KG1 (cell line): ENCODE measurements at regions not wholly inside any gene's neighbourhood (a gene's known extent, or its start where the extent isn't known, plus 50 kb on each side); places are given as distances from the start of the nearest gene placed in this dataset.
A peak's percentile ranks its signal among the peaks of the same experiment; 100 is the strongest.
"Not testable (repeated sequence)": the region's sequence is repeated elsewhere in the genome, so short reads cannot be mapped to it uniquely, and the experiment has no call there.

Experiments
- DNase-seq: peaks from one replicate; lab custom pipeline; 2025; lab: John Stamatoyannopoulos, UW

DNA sequence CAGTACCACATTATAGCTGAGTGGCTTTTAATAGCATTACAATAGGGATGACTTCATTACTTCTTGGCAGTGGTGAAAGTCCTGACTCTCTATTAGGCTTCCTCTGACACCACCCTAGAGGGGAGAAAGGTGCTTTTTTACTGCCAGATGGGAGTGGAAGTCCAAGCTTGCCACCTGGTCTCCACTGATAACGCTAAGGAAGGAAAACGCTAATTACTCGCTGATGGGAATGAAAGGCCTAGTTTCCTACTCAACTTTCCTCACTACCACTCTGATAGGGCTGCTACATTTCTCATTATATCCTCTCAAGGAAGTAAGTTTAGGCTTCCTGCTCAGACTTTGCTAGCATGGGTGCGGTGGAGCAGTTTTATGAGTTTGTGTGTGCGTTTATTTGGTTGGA lies 62.3 kb upstream of the PAGE3 start:
- no peak for DNase-seq

DNA sequence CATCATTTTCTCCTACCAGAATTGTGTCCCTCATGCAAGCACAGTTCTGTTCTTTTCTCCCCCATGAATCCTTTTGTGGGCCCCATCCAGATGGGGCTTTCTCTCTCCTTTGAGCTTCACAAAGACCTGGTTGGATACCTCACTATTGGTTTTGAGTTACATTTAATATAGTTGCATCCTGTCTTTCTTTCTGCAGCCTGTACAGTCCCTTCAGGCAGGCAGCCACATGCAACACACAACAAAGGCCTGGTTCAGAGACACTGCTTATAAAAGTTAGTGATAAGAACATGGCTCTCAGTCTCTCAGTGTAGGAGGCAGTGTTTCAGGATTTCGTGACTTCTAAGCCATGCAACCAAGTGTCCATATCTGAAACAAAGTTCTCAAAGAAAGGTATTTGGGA lies 70.6 kb upstream of the PAGE3 start:
- DNase-seq, result no peak

DNA sequence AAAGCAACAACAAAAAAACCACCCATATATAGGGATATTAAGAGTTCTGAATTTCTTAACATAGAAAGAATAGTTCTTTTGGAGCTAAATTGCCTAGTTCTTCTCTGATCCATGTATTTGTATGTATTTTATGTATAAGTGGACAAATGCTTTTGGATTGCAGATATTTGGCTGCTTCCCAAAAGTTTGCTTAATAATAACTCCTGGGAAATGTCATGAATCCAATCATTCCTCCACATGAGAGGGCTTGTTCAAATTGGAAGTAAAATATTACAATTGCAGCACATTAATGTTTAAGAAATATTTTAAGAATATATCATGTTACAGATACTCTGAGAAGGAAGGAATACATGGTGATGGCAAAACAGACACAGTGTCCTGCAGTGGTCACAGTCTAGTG lies 71.5 kb upstream of the PAGE3 start:
- DNase-seq, result no peak

DNA sequence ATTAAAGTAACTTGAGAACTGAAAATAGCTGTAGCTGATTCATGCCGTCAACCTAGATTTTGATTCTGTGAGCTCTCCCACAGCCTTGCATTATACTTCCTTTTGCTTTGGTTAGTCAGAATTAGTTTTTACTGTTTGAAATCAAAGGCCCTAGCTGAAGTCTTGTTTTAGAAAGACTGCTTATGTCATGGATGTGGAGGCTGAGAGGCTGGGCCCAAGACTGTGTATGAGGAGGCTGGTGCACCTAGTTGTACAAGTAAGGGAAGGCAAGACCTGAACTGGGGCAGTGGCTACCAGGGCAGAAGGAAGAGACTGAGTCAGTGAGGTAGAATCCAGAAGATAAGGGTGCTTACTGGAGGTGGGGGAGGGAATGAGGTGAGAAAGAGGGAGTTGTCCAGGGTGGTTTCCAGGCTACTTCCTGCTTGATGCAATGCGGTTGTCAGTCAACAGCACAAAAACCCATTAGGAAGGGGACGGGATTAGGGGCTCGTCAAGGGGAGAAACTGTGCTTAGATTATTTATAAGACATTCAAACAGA lies 76.2 kb upstream of the PAGE3 start:
- no peak for DNase-seq

DNA sequence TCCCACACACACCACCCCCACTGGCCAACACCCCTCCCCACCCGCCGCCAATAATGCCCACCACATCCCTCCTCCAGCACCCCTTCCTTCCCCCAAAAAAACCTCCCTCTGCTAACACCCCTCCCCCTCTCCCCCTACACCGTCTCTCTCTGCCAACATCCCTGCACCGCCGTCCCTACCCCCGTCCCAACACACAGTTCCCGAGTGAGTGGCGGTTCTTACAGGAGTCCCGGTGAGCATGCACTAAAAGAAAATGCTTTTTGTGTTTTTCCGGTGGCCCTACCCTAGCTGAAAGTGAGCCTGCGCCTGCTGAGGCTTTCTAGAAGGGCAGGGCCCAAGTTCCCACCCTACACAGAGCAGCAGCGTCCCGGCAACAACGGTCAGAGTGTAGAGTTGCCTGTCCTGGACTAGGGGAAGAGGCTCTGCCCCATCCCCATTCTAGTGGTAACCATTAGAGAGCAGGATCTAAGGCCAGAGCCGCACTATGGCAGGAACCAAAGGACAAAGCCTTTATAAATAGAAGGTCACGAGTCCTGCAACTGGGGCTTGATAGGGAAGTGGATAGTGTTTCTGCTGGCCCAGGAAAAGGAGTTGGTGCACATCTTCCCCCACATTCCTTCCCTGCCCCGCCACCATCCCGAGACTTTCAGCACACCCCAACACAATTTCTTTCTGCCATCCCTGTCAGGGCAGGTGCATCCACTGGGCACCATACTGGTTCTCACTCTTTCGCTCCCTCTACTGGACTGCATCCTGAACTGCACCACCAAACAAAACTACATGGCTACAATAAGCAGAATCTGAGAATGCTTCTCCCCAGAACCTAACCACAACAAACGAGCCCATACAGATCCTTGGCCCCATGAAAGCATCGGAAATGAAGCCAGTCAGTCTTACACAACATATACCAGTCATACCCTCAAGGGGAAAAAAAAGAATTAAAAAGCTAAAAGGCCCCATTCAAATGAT lies 78.1 kb upstream of the PAGE3 start:
- DNase-seq, result peak; percentile 2

DNA sequence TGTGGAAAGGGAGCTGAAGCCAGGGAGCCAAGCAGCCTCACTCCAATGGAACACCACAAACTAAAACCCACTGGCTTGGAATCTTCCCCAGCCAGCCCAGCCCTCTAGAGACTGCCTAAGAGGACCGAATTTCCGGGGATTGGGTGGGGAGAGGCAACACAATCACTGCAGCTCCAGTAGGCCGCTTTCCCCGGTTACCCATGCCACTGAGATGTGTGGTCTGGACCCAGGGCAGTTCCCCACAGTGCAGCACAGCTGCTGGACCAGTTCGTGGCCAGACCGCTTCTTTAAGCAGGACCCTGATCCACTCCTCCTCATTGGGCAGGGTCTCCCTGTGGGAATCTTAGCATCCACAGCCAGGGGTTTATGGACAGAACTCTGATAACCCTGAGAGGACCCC lies 91.9 kb upstream of the PAGE3 start:
- DNase-seq, result no peak

DNA sequence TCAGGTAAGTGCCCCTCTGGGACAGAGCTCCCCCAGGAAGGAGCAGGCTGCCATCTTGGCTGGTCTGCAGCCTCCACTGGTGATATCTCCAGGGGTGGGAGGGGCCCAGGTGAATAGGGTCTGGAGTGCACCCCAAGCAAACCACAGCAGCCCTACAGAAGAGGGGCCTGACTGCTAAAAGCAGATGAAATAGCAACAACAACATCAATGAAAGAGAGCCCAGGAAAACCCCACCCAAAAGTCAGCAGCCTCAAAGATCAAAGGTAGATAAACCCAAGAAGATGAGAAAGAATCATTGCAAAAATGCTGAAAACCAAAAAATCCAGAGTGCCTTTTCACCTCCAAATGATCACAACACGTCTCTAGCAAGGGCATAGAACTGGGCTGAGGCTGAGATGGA lies 92.5 kb upstream of the PAGE3 start:
- DNase-seq, result no peak

DNA sequence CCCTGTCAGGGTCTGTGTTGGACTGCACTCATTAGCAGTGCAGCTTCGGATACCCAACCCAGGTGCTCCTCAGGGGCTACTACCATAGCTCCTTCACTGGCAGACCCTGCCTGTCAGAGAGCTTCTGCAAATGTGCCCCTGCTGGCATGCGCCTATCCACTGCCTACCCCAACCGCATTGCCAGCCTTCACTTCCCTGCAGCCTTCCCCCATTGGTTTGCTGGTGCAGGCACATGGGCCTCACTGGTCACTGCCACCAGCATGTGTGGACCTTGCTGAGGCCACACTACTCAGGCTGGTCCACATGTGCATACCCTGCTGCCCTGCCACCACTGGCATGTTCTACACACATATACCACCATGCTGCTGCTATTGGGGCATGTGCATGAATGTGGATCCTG lies 72.5 kb upstream of the MAGEH1 start:
- no peak for DNase-seq

DNA sequence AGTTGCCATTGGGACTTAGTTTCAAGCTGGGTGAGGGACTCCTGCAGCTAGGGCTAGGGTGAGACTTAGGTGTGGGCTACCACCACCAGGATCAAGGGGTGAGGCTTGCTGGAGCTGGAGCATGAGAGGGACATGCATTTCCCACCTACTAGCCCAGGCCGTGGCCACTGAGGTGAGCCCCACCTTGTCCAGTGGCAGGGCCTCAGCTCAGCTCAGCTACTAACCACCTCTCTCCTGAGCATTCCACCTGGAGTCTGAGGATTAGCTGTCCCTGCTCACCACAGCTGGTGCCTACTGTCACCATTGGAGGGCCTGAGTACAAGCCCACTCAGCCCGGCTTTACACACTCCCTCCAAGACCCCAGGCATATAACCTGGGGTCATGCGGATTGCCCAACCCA lies 62.6 kb upstream of the MAGEH1 start:
- DNase-seq, result no peak

DNA sequence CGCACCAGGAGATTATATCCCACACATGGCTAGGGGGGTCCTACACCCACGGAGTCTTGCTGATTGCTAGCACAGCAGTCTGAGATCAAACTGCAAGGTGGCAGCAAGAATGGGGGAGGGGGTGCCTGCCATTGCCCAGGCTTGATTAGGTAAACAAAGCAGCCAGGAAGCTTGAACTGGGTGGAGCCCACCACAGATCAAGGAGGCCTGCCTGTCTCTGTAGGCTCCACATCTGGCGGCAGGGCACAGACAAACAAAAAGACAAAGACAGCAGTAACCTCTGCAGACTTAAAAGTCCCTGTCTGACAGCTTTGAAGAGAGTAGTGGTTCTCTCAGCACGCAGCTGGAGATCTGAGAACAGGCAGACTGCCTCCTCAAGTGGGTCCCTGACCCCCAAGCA lies 55.1 kb upstream of the MAGEH1 start:
- not testable (repeated sequence) for DNase-seq
